Aorta (tissue), 5 donors: ENCODE measurements at regions not wholly inside any gene's neighbourhood (a gene's known extent, or its start where the extent isn't known, plus 50 kb on each side); places are given as distances from the start of the nearest gene placed in this dataset.

Experiments used
- ATAC-seq: fragments of 200-7000 bp; cut with Tn5 transposase; one replicate; pipeline ENCODE4 v1.9.1; 2022; ENCODE audit warnings: moderate library complexity; ENCODE audit not compliant: low FRiP score
- DNase-seq, 2 donors: peaks; one replicate each; pipeline ENCODE4 v3.0.0-alpha.2; 2020
- H3K27ac ChIP-seq, 2 donors: one replicate each; pipeline ENCODE4 v1.5.1; 2013; ENCODE audit warnings: low read length in 2 of 2, mild to moderate bottlenecking in 2 of 2, moderate library complexity in 2 of 2, control low read depth in 1 of 2, inconsistent platforms in 1 of 2, low read depth in 1 of 2
- H3K27me3 ChIP-seq, 2 donors: one replicate each; pipeline ENCODE4 v1.6.1; 2013; ENCODE audit warnings: control low read depth in 1 of 2, low read length in 1 of 2, mild to moderate bottlenecking in 1 of 2, moderate library complexity in 1 of 2; ENCODE audit not compliant: insufficient read depth in 2 of 2, control insufficient read depth in 1 of 2
- H3K36me3 ChIP-seq, 2 donors: one replicate each; pipeline ENCODE4 v1.6.1; 2013; ENCODE audit warnings: control low read depth in 1 of 2, low read length in 1 of 2, mild to moderate bottlenecking in 1 of 2; ENCODE audit not compliant: insufficient read depth in 2 of 2, control insufficient read depth in 1 of 2
- H3K4me1 ChIP-seq, 2 donors: one replicate each; pipeline ENCODE4 v1.6.1; 2013; ENCODE audit warnings: low read length in 2 of 2, control low read depth in 1 of 2, mild to moderate bottlenecking in 1 of 2, moderate library complexity in 1 of 2; ENCODE audit not compliant: insufficient read depth in 2 of 2, control insufficient read depth in 1 of 2
- H3K4me3 ChIP-seq, 2 donors: one replicate each; pipeline ENCODE4 v1.5.1; 2013; ENCODE audit warnings: low read length in 2 of 2, control low read depth in 1 of 2, mild to moderate bottlenecking in 1 of 2
- H3K9me3 ChIP-seq: one replicate; pipeline ENCODE4 v1.6.1; 2013; ENCODE audit warnings: mild to moderate bottlenecking, low read length; ENCODE audit not compliant: control insufficient read depth
- WGBS, 2 donors: extraction: QIAGEN DNeasy Blood & Tissue Kit; methylation state at CpG; one replicate each; pipeline ENCODE4 v1.1.7; 2013; 5-methylcytosine and 5-hydroxymethylcytosine counted together
- intact Hi-C, 2 donors: fragments of 100-400 bp; cut with DNase I; formaldehyde crosslinking; loops; one replicate each; pipeline versions ENCODE4 v1.14.2 to v1.15.0; 2022
- donor health status: healthy with polysubstance abuse.
- donor health status: Bipolar disorder and iron deficiency.
- donor health status: DM: no; HTN: no; CAD: no.
- donor health status: DM: no; HTN: no; CAD: no.
- donor health status: DM: yes; HTN: yes; CAD: no.

GRCh38 chr14:86462193-86462753 is 932.3 kb downstream of the FLRT2 start:
- WGBS, 2 donors, result 80% methylated on average over 1 of the region's 1 CpG
- intact Hi-C loops, result no loop called here
- no peak for DNase-seq
- H3K4me3 ChIP-seq, result no peak overlapping the region
- H3K27ac ChIP-seq, result no peak overlapping the region
- H3K4me1 ChIP-seq, result no peaks in the 10 kb centered on the region
- H3K27me3 ChIP-seq, result no peaks in the 10 kb centered on the region
- no peak for ATAC-seq
- H3K9me3 ChIP-seq, result no peaks in the 10 kb centered on the region
- no peaks in the 10 kb centered on the region for H3K36me3 ChIP-seq

GRCh38 chr14:86457481-86458135 is 927.7 kb downstream of the FLRT2 start:
- Histone ChIP-seq H3K9me3 (no peaks in the 10 kb centered on the region), H3K4me1 (no peaks in the 10 kb centered on the region), H3K4me3 (no peak overlapping the region), H3K27me3 (no peaks in the 10 kb centered on the region), H3K27ac (no peak overlapping the region), H3K36me3 (no peaks in the 10 kb centered on the region)
- 59 to 61% methylated on average over 2 of the region's 2 CpGs for WGBS, 2 donors
- ATAC-seq, result no peak
- intact Hi-C loops, result no loop called here
- DNase-seq, result no peak

- no peaks in the 10 kb centered on the region for H3K9me3 ChIP-seq
- intact Hi-C loops, result no loop called here
- H3K27ac ChIP-seq, result no peak overlapping the region
- ATAC-seq, result no peak
- H3K27me3 ChIP-seq, result no peaks in the 10 kb centered on the region
- H3K36me3 ChIP-seq, result no peaks in the 10 kb centered on the region
- WGBS, 2 donors, result 3 to 12% methylated on average over 1 of the region's 1 CpG
- H3K4me1 ChIP-seq, result no peaks in the 10 kb centered on the region
- no peak overlapping the region for H3K4me3 ChIP-seq
- no peak for DNase-seq
Observed at GRCh38 chr14:86450085-86450484, 920.1 kb downstream of the FLRT2 start.

- ATAC-seq, result no peak
- 86 to 87% methylated on average over 8 of the region's 8 CpGs for WGBS, 2 donors
- DNase-seq, result no peak
- H3K27ac ChIP-seq, result no peak overlapping the region
- no peaks in the 10 kb centered on the region for H3K36me3 ChIP-seq
- H3K9me3 ChIP-seq, result no peaks in the 10 kb centered on the region
- no peak overlapping the region for H3K4me3 ChIP-seq
- intact Hi-C loops, result no loop called here
- no peaks in the 10 kb centered on the region for H3K27me3 ChIP-seq
- H3K4me1 ChIP-seq, result no peaks in the 10 kb centered on the region
Observed at GRCh38 chr14:86442135-86442534, 912.2 kb downstream of the FLRT2 start.

GRCh38 chr14:86430853-86431252 is 900.9 kb downstream of the FLRT2 start:
- DNase-seq, result no peak
- H3K9me3 ChIP-seq, result no peaks in the 10 kb centered on the region
- WGBS, 2 donors, result 66 to 73% methylated on average over 7 of the region's 7 CpGs
- H3K36me3 ChIP-seq, result no peaks in the 10 kb centered on the region
- H3K27ac ChIP-seq, result no peak overlapping the region
- no peak for ATAC-seq
- no peaks in the 10 kb centered on the region for H3K4me1 ChIP-seq
- intact Hi-C loops, result no loop called here
- no peaks in the 10 kb centered on the region for H3K27me3 ChIP-seq
- H3K4me3 ChIP-seq, result no peak overlapping the region

GRCh38 chr14:86423214-86423613 is 893.3 kb downstream of the FLRT2 start:
- Histone ChIP-seq H3K36me3 (no peaks in the 10 kb centered on the region), H3K27ac (no peak overlapping the region), H3K4me1 (no peaks in the 10 kb centered on the region), H3K4me3 (no peak overlapping the region), H3K9me3 (no peaks in the 10 kb centered on the region), H3K27me3 (no peaks in the 10 kb centered on the region)
- WGBS, 2 donors, result 49% methylated on average over 2 of the region's 2 CpGs
- DNase-seq (no peak), ATAC-seq (no peak)
- intact Hi-C loops, result no loop called here

GRCh38 chr14:86420131-86420530 is 890.2 kb downstream of the FLRT2 start:
- Histone ChIP-seq H3K4me3 (no peak overlapping the region), H3K27ac (no peak overlapping the region), H3K36me3 (no peaks in the 10 kb centered on the region), H3K9me3 (no peaks in the 10 kb centered on the region), H3K4me1 (no peaks in the 10 kb centered on the region), H3K27me3 (no peaks in the 10 kb centered on the region)
- ATAC-seq (peak; percentile 46), DNase-seq (no peak)
- intact Hi-C loops, result no loop called here

- H3K27me3 ChIP-seq, result no peaks in the 10 kb centered on the region
- no peaks in the 10 kb centered on the region for H3K4me1 ChIP-seq
- intact Hi-C loops, result no loop called here
- H3K4me3 ChIP-seq, result no peak overlapping the region
- H3K9me3 ChIP-seq, result no peaks in the 10 kb centered on the region
- no peaks in the 10 kb centered on the region for H3K36me3 ChIP-seq
- DNase-seq, result no peak
- no peak overlapping the region for H3K27ac ChIP-seq
- ATAC-seq, result no peak
- WGBS, 2 donors, result 24 to 40% methylated on average over 1 of the region's 1 CpG
Observed at GRCh38 chr14:86414146-86414545, 884.2 kb downstream of the FLRT2 start.

GRCh38 chr14:86404989-86405649 is 875.2 kb downstream of the FLRT2 start:
- ATAC-seq (no peak), DNase-seq (no peak)
- intact Hi-C loops, result no loop called here
- Histone ChIP-seq H3K27ac (no peak overlapping the region), H3K36me3 (no peaks in the 10 kb centered on the region), H3K4me1 (no peaks in the 10 kb centered on the region), H3K9me3 (no peaks in the 10 kb centered on the region), H3K4me3 (no peak overlapping the region), H3K27me3 (no peaks in the 10 kb centered on the region)
- 42 to 49% methylated on average over 3 of the region's 3 CpGs for WGBS, 2 donors
